Heart right ventricle (tissue), 16 donors: ENCODE measurements at regions not wholly inside any gene's neighbourhood (a gene's known extent, or its start where the extent isn't known, plus 50 kb on each side); places are given as distances from the start of the nearest gene placed in this dataset.

Experiments used
- ATAC-seq, 8 donors: fragments of 200-7000 bp; cut with Tn5 transposase; one replicate each; pipeline ENCODE4 v1.9.1; 2020; ENCODE audit warnings: mild to moderate bottlenecking in 8 of 8, moderate library complexity in 8 of 8, moderate number of reproducible peaks in 1 of 8
- DNase-seq, 2 donors: peaks; one replicate each; pipeline ENCODE4 v3.0.0-alpha.2; 2020
- H3K27ac ChIP-seq, 10 donors: fragments of 200-600 bp; sonication (generic) in 2 of 10; one replicate each; pipeline versions ENCODE4 v1.5.0 to v1.8.0; 2020 to 2022; ENCODE audit warnings: mild to moderate bottlenecking in 3 of 10
- H3K27me3 ChIP-seq, 7 donors: fragments of 200-600 bp; one replicate each; pipeline ENCODE4 v1.8.0; 2021 to 2022; ENCODE audit warnings: mild to moderate bottlenecking in 2 of 7
- H3K36me3 ChIP-seq, 9 donors: fragments of 200-600 bp; sonication (generic) in 1 of 9; one replicate each; pipeline versions ENCODE4 v1.5.0 to v1.8.0; 2020 to 2022; ENCODE audit warnings: mild to moderate bottlenecking in 2 of 9
- H3K4me1 ChIP-seq, 9 donors: fragments of 200-600 bp; sonication (generic) in 1 of 9; one replicate each; pipeline versions ENCODE4 v1.5.0 to v1.8.0; 2020 to 2022; ENCODE audit warnings: mild to moderate bottlenecking in 4 of 9
- H3K4me3 ChIP-seq, 10 donors: fragments of 200-600 bp; sonication (generic) in 2 of 10; one replicate each; pipeline versions ENCODE4 v1.5.0 to v1.8.0; 2020 to 2022; ENCODE audit warnings: mild to moderate bottlenecking in 7 of 10, moderate library complexity in 2 of 10
- H3K9me3 ChIP-seq, 11 donors: fragments of 200-600 bp in 10 of 11; sonication (generic) in 2 of 11; one replicate each; pipeline versions ENCODE4 v1.5.0 to v1.8.0; 2013 to 2022; ENCODE audit warnings: mild to moderate bottlenecking in 2 of 11, control low read depth in 1 of 11, moderate library complexity in 1 of 11
- WGBS, 2 donors: extraction: QIAGEN DNeasy Blood & Tissue Kit; methylation state at CpG; one replicate each; pipeline ENCODE4 v1.1.7; 2013; ENCODE audit warnings: inconsistent platforms in 1 of 2; 5-methylcytosine and 5-hydroxymethylcytosine counted together
- intact Hi-C, 10 donors: fragments of 100-400 bp; cut with DNase I; formaldehyde crosslinking; loops; one replicate each; pipeline versions ENCODE4 v1.11.1 to v1.14.2; 2022
- TF ChIP-seq, protein P1 (sequence below), 9 donors: fragments of 200-600 bp; sonication (generic) in 2 of 9; IDR thresholded peaks; one replicate each; pipeline versions ENCODE4 v1.5.0 to v1.8.0; 2021 to 2022; ENCODE audit warnings: antibody characterized with exemption in 9 of 9, mild to moderate bottlenecking in 5 of 9, moderate library complexity in 1 of 9
- donor health status: Arrhythmogenic right ventricular cardiomyopathy.
- donor health status: ischemic (EF 13 %, LVEDD 7.1; RV severe dilation, severe dysfunction).
- donor health status: healthy with polysubstance abuse.
- donor health status: DM: no; HTN: yes; CAD: no.
- donor health status: DM: no; HTN: no; CAD: no.
- donor health status: ischemic (EF 25% LVEDD 6.9; RV normal size, moderate dysfunction).
- donor health status: ischemic (EF 25% LVEDD 5.7; RV mildly dilated, moderate dysfunction).
- donor health status: healthy.
- donor health status: DM: yes; HTN: yes; CAD: no.
- donor health status: Ischemic cardiomyopathy.
- donor health status: ischemic (EF 35%, LVEDD 5.7; RV mildly dilated, moderate dysfunction).
- donor health status: nonischemic (EF 11% LVEDD 7.7; RV severe dilation, severe dysfunction).
- donor health status: DM: yes; HTN: yes; CAD: no.
- donor health status: PGD.
- donor health status: ischemic (EF 29% LVEDD 5.4; RV normal size, mild dysfunction).
- donor health status: nonischemic (EF 23%, LVEDD 6.1; RV moderate dilation, normal function).

DNA sequence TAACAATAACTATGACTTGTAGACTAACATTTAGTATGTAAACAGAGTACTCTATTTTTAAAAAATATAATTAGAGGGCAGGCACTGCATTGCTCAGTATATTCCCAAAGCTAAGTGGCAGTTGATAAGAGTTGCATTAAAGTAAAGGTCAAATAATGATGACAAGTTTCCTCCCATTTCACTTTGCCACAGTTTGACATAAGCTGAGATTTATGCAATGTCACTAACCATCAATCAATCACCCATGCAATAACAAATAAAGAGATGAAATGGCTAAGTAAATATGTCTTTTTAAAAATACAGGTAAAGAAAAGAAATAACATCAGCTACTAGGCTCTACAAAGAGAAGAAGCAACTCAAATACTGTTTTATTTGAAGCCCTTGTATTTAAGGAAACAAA is 673.4 kb downstream of the PCDH18 start:
- TF ChIP-seq, protein P1, sequence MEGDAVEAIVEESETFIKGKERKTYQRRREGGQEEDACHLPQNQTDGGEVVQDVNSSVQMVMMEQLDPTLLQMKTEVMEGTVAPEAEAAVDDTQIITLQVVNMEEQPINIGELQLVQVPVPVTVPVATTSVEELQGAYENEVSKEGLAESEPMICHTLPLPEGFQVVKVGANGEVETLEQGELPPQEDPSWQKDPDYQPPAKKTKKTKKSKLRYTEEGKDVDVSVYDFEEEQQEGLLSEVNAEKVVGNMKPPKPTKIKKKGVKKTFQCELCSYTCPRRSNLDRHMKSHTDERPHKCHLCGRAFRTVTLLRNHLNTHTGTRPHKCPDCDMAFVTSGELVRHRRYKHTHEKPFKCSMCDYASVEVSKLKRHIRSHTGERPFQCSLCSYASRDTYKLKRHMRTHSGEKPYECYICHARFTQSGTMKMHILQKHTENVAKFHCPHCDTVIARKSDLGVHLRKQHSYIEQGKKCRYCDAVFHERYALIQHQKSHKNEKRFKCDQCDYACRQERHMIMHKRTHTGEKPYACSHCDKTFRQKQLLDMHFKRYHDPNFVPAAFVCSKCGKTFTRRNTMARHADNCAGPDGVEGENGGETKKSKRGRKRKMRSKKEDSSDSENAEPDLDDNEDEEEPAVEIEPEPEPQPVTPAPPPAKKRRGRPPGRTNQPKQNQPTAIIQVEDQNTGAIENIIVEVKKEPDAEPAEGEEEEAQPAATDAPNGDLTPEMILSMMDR (IDR thresholded peaks at IDR 0.05) = no peak
- Histone ChIP-seq H3K4me3 (no peak overlapping the region), H3K27ac (no peak overlapping the region), H3K36me3 (no peaks in the 10 kb centered on the region), H3K27me3 (no peaks in the 10 kb centered on the region), H3K9me3 (peaks cover 0 to 9% (median 0%) of the 10 kb centered on the region in 11 donors), H3K4me1 (peaks cover 0 to 4% (median 0%) of the 10 kb centered on the region in 9 donors)
- DNase-seq = no peak
- intact Hi-C loops = no loop called here
- ATAC-seq = no peak

DNA sequence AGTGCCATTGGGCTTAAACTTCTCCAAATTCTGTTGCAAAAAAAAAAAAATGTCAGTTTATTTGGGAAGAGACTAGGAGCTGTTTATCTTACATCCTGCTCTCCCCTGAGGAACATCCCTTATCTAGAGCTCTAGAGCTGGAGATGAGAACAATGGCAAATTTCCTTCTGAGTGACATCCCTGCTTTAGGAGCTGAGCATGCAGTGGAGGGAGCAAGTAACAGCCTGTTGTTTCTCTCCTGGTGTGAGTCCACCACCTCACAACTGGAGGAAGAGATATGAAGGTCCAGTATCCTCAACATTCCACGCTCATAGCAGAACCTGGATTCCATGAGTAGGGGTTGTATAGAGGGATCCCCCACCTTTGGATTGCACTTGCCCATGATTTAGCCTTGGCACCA is 676.4 kb downstream of the PCDH18 start:
- WGBS, 2 donors = 59 to 70% methylated on average over 1 of the region's 1 CpG
- intact Hi-C loops = no loop called here
- peaks cover 0 to 9% (median 0%) of the 10 kb centered on the region in 11 donors for H3K9me3 ChIP-seq
- H3K27me3 ChIP-seq = no peaks in the 10 kb centered on the region
- H3K36me3 ChIP-seq = no peaks in the 10 kb centered on the region
- H3K4me3 ChIP-seq = no peak overlapping the region
- TF ChIP-seq, protein P1 (IDR thresholded peaks at IDR 0.05) = no peak
- no peak overlapping the region for H3K27ac ChIP-seq
- no peaks in the 10 kb centered on the region for H3K4me1 ChIP-seq
- no peak for DNase-seq
- ATAC-seq = no peak

DNA sequence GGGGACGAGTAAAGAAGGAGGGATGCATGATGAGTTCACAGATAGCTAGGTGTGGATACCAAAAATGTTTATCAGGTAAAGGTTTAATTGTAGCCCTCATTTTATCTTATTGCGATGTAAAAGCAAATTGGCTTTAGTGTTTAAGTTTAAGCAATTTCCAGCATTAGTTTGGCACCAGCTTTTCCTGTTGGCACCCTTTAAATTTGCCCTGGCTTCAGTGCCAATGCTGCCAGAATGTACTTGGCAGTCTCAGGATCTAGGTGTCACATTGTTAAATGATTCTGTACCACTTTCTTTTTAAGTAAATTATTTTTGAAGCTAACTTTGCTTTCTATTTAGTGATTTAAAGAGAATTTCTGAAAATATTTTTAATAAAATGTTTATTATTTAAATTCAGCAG is 681.8 kb downstream of the PCDH18 start:
- DNase-seq = no peak
- H3K4me1 ChIP-seq = no peaks in the 10 kb centered on the region
- no peak for ATAC-seq
- no peaks in the 10 kb centered on the region for H3K27me3 ChIP-seq
- intact Hi-C loops = no loop called here
- H3K9me3 ChIP-seq = peaks cover 0 to 24% (median 0%) of the 10 kb centered on the region in 11 donors
- TF ChIP-seq, protein P1 (IDR thresholded peaks at IDR 0.05) = no peak
- no peak overlapping the region for H3K4me3 ChIP-seq
- 41 to 61% methylated on average over 2 of the region's 2 CpGs for WGBS, 2 donors
- H3K36me3 ChIP-seq = no peaks in the 10 kb centered on the region
- no peak overlapping the region for H3K27ac ChIP-seq

DNA sequence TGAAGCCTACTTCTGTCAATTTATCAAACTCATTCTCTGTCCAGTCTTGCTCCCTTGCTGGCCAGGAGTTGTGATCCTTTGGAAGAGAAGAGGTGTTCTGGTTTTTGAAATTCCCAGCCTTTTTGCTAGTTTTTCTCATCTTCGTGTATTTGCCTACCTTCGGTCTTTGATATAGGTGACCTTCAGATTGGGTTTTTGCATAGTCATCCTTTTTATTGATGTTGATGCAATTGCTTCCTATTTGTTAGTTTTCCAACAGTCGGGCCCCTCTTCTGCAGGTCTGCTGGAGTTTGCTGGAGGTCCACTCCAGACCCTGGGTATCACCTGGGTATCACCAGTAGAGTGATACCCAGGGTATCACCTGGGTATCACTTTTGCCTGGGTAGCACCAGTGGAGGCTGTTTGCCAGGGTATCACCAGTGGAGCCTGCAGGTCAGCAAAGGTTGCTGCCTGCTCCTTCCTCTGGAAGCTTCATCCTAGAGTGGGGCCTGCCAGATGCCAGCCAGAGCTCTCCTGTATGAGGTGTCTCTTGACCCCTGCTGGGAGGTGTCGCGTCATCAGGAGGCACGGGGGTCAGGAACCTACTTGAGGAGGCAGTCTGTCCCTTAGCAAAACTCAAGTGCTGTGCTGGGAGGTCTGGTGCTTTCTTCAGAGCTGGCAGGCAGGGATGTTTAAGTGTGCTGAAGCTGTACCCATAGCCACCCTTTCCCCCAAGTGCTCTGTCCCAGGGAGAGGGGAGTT is 684.2 kb downstream of the PCDH18 start:
- Histone ChIP-seq H3K27me3 (no peaks in the 10 kb centered on the region), H3K36me3 (no peaks in the 10 kb centered on the region), H3K9me3 (peaks cover 0 to 37% (median 0%) of the 10 kb centered on the region in 11 donors), H3K27ac (no peak overlapping the region), H3K4me3 (no peak overlapping the region), H3K4me1 (no peaks in the 10 kb centered on the region)
- TF ChIP-seq, protein P1 (IDR thresholded peaks at IDR 0.05) = no peak
- no peak for DNase-seq
- intact Hi-C loops = no loop called here
- no peak for ATAC-seq
- WGBS, 2 donors = 93% methylated on average over 6 of the region's 6 CpGs
